ENCODE measurements at regions not wholly inside any gene's neighbourhood (a gene's known extent, or its start where the extent isn't known, plus 50 kb on each side); places are given as distances from the start of the nearest gene placed in this dataset.

DNA sequence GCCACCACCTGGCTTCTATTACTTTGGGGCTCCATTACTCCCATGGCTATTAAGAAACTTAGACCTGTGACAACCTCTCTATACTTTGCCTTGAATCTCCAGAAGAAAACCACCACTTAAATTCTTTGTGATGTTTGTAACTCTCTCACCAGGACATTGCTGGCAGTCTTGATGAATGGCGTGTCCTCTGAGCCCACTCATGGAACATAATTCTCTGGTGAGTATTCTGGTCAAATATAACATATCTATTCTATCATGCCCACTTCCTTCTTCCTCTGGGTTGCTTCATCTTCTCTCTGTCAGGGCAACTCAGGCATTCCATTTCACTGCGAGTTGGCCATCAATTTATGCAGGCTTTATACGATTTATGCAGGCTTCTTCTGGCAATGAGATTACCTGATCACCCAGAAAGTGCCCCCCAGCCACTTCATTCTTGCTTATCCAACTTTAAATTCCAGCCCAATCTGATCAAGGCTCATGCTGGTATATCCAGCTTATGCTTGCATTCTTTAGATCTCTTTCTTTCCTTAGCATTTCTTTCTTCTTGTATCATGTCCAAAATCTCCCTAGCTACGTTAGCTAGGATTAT lies 112.0 kb upstream of the CHRM3 start:
- Histone ChIP-seq H3K27me3 (replicated peaks in 1 of 4; ENCODE audit: control extremely low read depth in 1 of 4, control insufficient read depth in 3 of 4, insufficient read depth in 4 of 4, low read length in 3 of 4) (no peaks in the 10 kb centered on the region), H2AFZ (ENCODE audit: insufficient read depth, low read depth, low read length, poor library complexity, severe bottlenecking) (no peak overlapping the region), H3K4me1 (ENCODE audit: control insufficient read depth in 2 of 2, insufficient read depth in 2 of 2, low read length in 2 of 2) (no peaks in the 10 kb centered on the region), H3K9ac (ENCODE audit: low read length) (no peak overlapping the region), H3K27ac (ENCODE audit: low read length in 2 of 2) (no peak overlapping the region), H3K79me2 (ENCODE audit: control insufficient read depth, insufficient read depth, low read length) (no peaks in the 10 kb centered on the region), H3K4me3 (ENCODE audit: control extremely low read depth in 1 of 5, extremely low read depth in 1 of 5, insufficient read depth in 1 of 5, low read depth in 2 of 5, low read length in 4 of 5) (no peak overlapping the region), H3K9me3 (ENCODE audit: control extremely low read depth in 1 of 3, control insufficient read depth in 2 of 3, insufficient read depth in 1 of 3, low read length in 2 of 3) (peaks cover 0 to 3% (median 1%) of the 10 kb centered on the region in 3 donors), H4K20me1 (ENCODE audit: control insufficient read depth, insufficient read depth, low read length, poor library complexity, severe bottlenecking) (no peaks in the 10 kb centered on the region), H3K36me3 (replicated peaks in 1 of 2; ENCODE audit: control extremely low read depth in 1 of 2, control insufficient read depth in 1 of 2, extremely low read depth in 1 of 2, insufficient read depth in 2 of 2, low read length in 1 of 2) (no peaks in the 10 kb centered on the region), H3K4me2 (replicated peaks; ENCODE audit: low read depth, low read length, poor library complexity, severe bottlenecking) (no peak overlapping the region)
- intact Hi-C loops (cut with micrococcal nuclease): no loop called here
- Mint-ChIP-seq H3K4me1 (no peaks in the 10 kb centered on the region), H3K27ac (no peak overlapping the region), H3K27me3 (no peaks in the 10 kb centered on the region), H3K9me3 (ENCODE audit: insufficient read depth) (peaks cover 2% of the 10 kb centered on the region), H3K4me3 (no peak overlapping the region)
- no peak for ATAC-seq (ENCODE audit: low read depth)
- WGBS (ENCODE audit: insufficient coverage): 87% methylated on average over 2 of the region's 4 CpGs
- POLR2A ChIA-PET: no interaction called here
- CTCF ChIA-PET: no interaction called here
- no peak for TF ChIP-seq EZH2 (IDR thresholded peaks at IDR 0.05; ENCODE audit: borderline replicate concordance, insufficient read depth, low read depth, low read length, poor library complexity, severe bottlenecking)
- TF ChIP-seq, protein P1, sequence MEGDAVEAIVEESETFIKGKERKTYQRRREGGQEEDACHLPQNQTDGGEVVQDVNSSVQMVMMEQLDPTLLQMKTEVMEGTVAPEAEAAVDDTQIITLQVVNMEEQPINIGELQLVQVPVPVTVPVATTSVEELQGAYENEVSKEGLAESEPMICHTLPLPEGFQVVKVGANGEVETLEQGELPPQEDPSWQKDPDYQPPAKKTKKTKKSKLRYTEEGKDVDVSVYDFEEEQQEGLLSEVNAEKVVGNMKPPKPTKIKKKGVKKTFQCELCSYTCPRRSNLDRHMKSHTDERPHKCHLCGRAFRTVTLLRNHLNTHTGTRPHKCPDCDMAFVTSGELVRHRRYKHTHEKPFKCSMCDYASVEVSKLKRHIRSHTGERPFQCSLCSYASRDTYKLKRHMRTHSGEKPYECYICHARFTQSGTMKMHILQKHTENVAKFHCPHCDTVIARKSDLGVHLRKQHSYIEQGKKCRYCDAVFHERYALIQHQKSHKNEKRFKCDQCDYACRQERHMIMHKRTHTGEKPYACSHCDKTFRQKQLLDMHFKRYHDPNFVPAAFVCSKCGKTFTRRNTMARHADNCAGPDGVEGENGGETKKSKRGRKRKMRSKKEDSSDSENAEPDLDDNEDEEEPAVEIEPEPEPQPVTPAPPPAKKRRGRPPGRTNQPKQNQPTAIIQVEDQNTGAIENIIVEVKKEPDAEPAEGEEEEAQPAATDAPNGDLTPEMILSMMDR (IDR thresholded peaks at IDR 0.05): no peak
- no peak for DNase-seq

GRCh38 chr1:239270509-239270908 lies 115.9 kb upstream of the CHRM3 start:
- Mint-ChIP-seq H3K9me3 (ENCODE audit: insufficient read depth) (peaks cover 10% of the 10 kb centered on the region), H3K4me1 (no peaks in the 10 kb centered on the region), H3K4me3 (no peak overlapping the region), H3K27me3 (no peaks in the 10 kb centered on the region), H3K27ac (no peak overlapping the region)
- peaks cover 0 to 2% (median 1%) of the 10 kb centered on the region in 3 donors for H3K9me3 ChIP-seq (ENCODE audit: control extremely low read depth in 1 of 3, control insufficient read depth in 2 of 3, insufficient read depth in 1 of 3, low read length in 2 of 3)
- no peak overlapping the region for H3K9ac ChIP-seq (ENCODE audit: low read length)
- H3K4me1 ChIP-seq (ENCODE audit: control insufficient read depth in 2 of 2, insufficient read depth in 2 of 2, low read length in 2 of 2): no peaks in the 10 kb centered on the region
- no peak overlapping the region for H3K4me3 ChIP-seq (ENCODE audit: control extremely low read depth in 1 of 5, extremely low read depth in 1 of 5, insufficient read depth in 1 of 5, low read depth in 2 of 5, low read length in 4 of 5)
- no peaks in the 10 kb centered on the region for H4K20me1 ChIP-seq (ENCODE audit: control insufficient read depth, insufficient read depth, low read length, poor library complexity, severe bottlenecking)
- ATAC-seq (ENCODE audit: low read depth): no peak
- H3K27ac ChIP-seq (ENCODE audit: low read length in 2 of 2): no peak overlapping the region
- TF ChIP-seq, protein P1 (IDR thresholded peaks at IDR 0.05): no peak
- TF ChIP-seq EZH2 (IDR thresholded peaks at IDR 0.05; ENCODE audit: borderline replicate concordance, insufficient read depth, low read depth, low read length, poor library complexity, severe bottlenecking): no peak
- no peak overlapping the region for H2AFZ ChIP-seq (ENCODE audit: insufficient read depth, low read depth, low read length, poor library complexity, severe bottlenecking)
- no peaks in the 10 kb centered on the region for H3K36me3 ChIP-seq (replicated peaks in 1 of 2; ENCODE audit: control extremely low read depth in 1 of 2, control insufficient read depth in 1 of 2, extremely low read depth in 1 of 2, insufficient read depth in 2 of 2, low read length in 1 of 2)
- ChIA-PET CTCF (no interaction called here), POLR2A (no interaction called here)
- H3K27me3 ChIP-seq (replicated peaks in 1 of 4; ENCODE audit: control extremely low read depth in 1 of 4, control insufficient read depth in 3 of 4, insufficient read depth in 4 of 4, low read length in 3 of 4): no peaks in the 10 kb centered on the region
- DNase-seq: no peak
- 92% methylated on average over 5 of the region's 5 CpGs for WGBS (ENCODE audit: insufficient coverage)
- intact Hi-C loops (cut with micrococcal nuclease): no loop called here
- no peak overlapping the region for H3K4me2 ChIP-seq (replicated peaks; ENCODE audit: low read depth, low read length, poor library complexity, severe bottlenecking)
- H3K79me2 ChIP-seq (ENCODE audit: control insufficient read depth, insufficient read depth, low read length): no peaks in the 10 kb centered on the region

Measured in B cell (primary cell).